ENCODE measurements at regions not wholly inside any gene's neighbourhood (a gene's known extent, or its start where the extent isn't known, plus 50 kb on each side); places are given as distances from the start of the nearest gene placed in this dataset.

GRCh38 chr4:163070023-163070422 lies 96.7 kb downstream of the NAF1 start:
- Mint-ChIP-seq H3K4me1 (peaks cover 6% of the 10 kb centered on the region; the same call in 2 of the 3 replicates), H3K27ac (no peak overlapping the region), H3K4me3 (no peak overlapping the region), H3K36me3 (ENCODE audit: low read depth) (no peaks in the 10 kb centered on the region), H3K27me3 (ENCODE audit: insufficient read depth, low read depth, poor library complexity) (peaks cover 3% of the 10 kb centered on the region), H3K9me3 (no peaks in the 10 kb centered on the region)
- Histone ChIP-seq H3K4me2 (no peak overlapping the region), H4K20me1 (replicated peaks; ENCODE audit: insufficient read depth) (no peaks in the 10 kb centered on the region; the same call in 1 of the 2 replicates), H3K9me2 (ENCODE audit: insufficient read depth) (0 out of 2 replicates have a peak, but pooled peaks cover 7% of the 10 kb centered on the region), H3K27ac (ENCODE audit: low read depth) (no peak overlapping the region), H3K36me3 (ENCODE audit: insufficient read depth) (no peaks in the 10 kb centered on the region), H3F3A (replicated peaks; ENCODE audit: low read depth) (no peaks in the 10 kb centered on the region), H2AFZ (no peak overlapping the region), H3K27me3 (ENCODE audit: insufficient read depth) (no peaks in the 10 kb centered on the region), H3K4me1 (ENCODE audit: insufficient read depth) (peaks cover 5% of the 10 kb centered on the region; the same call in 1 of the 2 replicates), H3K79me2 (replicated peaks; ENCODE audit: insufficient read depth) (no peaks in the 10 kb centered on the region), H3K4me3 (no peak overlapping the region)
- DNase-seq (ENCODE audit: low spot score) (no peak), ATAC-seq (no peak)
- no peak for TF ChIP-seq CTCF (conservative IDR thresholded peaks at IDR 0.05; ENCODE audit: low read depth in 2 of 2)
- no peak for TF ChIP-seq STAT1 (IDR thresholded peaks at IDR 0.05; ENCODE audit: unreplicated experiment)
- no peak for TF ChIP-seq ETS1 (IDR thresholded peaks at IDR 0.05)

- H2AFZ ChIP-seq, result no peak overlapping the region
- Mint-ChIP-seq H3K27ac (no peak overlapping the region), H3K4me3 (no peak overlapping the region), H3K27me3 (ENCODE audit: insufficient read depth, low read depth, poor library complexity) (peaks cover 1% of the 10 kb centered on the region), H3K36me3 (ENCODE audit: low read depth) (no peaks in the 10 kb centered on the region), H3K9me3 (no peaks in the 10 kb centered on the region), H3K4me1 (no peaks in the 10 kb centered on the region)
- H3K27ac ChIP-seq (ENCODE audit: low read depth), result no peak overlapping the region
- no peaks in the 10 kb centered on the region for H3F3A ChIP-seq (replicated peaks; ENCODE audit: low read depth)
- ATAC-seq (no peak), DNase-seq (ENCODE audit: low spot score) (no peak)
- H3K36me3 ChIP-seq (ENCODE audit: insufficient read depth), result no peaks in the 10 kb centered on the region
- no peaks in the 10 kb centered on the region for H4K20me1 ChIP-seq (replicated peaks; ENCODE audit: insufficient read depth)
- H3K27me3 ChIP-seq (ENCODE audit: insufficient read depth), result no peaks in the 10 kb centered on the region
- no peaks in the 10 kb centered on the region for H3K79me2 ChIP-seq (replicated peaks; ENCODE audit: insufficient read depth)
- H3K4me3 ChIP-seq, result no peak overlapping the region
- H3K9me2 ChIP-seq (ENCODE audit: insufficient read depth), result 0 out of 2 replicates have a peak, but pooled peaks cover 7% of the 10 kb centered on the region
- no peak overlapping the region for H3K4me2 ChIP-seq
- H3K4me1 ChIP-seq (ENCODE audit: insufficient read depth), result no peaks in the 10 kb centered on the region
- TF ChIP-seq ZNF331 (CRISPR knock-in tag; IDR thresholded peaks at IDR 0.05; ENCODE audit: low read depth), result no peak
- no peak for TF ChIP-seq NANOG (IDR thresholded peaks at IDR 0.05; ENCODE audit: borderline replicate concordance)
- no peak for TF ChIP-seq REST (IDR thresholded peaks at IDR 0.05; ENCODE audit: unreplicated experiment)
- no peak for TF ChIP-seq ZNF462 (CRISPR knock-in tag; IDR thresholded peaks at IDR 0.05)
- no peak for TF ChIP-seq EZH2phosphoT487 (IDR thresholded peaks at IDR 0.05; ENCODE audit: unreplicated experiment)
- no peak for TF ChIP-seq POLR2AphosphoS5 (IDR thresholded peaks at IDR 0.05; ENCODE audit: low read depth)
Measured at GRCh38 chr4:163063891-163064290, 102.8 kb downstream of the NAF1 start.
